ENCODE measurements at regions not wholly inside any gene's neighbourhood (a gene's known extent, or its start where the extent isn't known, plus 50 kb on each side); places are given as distances from the start of the nearest gene placed in this dataset.

- DNase-seq (no peak), ATAC-seq (no peak)
- Mint-ChIP-seq H3K4me1 (no peaks in the 10 kb centered on the region), H3K27me3 (no peaks in the 10 kb centered on the region), H3K4me3 (no peak overlapping the region), H3K36me3 (ENCODE audit: low read depth) (no peaks in the 10 kb centered on the region), H3K9me3 (peaks cover 5% of the 10 kb centered on the region), H3K27ac (no peak overlapping the region)
These were observed 712.0 kb downstream of the INHBA start for GRCh38 chr7:40990841-40991240.

- H3K27me3 Mint-ChIP-seq, result no peaks in the 10 kb centered on the region
- H3K27ac Mint-ChIP-seq, result no peak overlapping the region
- no peak overlapping the region for H3K4me3 Mint-ChIP-seq
- H3K9me3 Mint-ChIP-seq, result peaks cover 5% of the 10 kb centered on the region
- H3K36me3 Mint-ChIP-seq (ENCODE audit: low read depth), result no peaks in the 10 kb centered on the region
- ATAC-seq (no peak), DNase-seq (no peak)
- no peaks in the 10 kb centered on the region for H3K4me1 Mint-ChIP-seq
These were observed 715.3 kb downstream of the INHBA start for GRCh38 chr7:40987571-40987970.

- Mint-ChIP-seq H3K4me3 (no peak overlapping the region), H3K9me3 (peaks cover 5% of the 10 kb centered on the region), H3K36me3 (ENCODE audit: low read depth) (no peaks in the 10 kb centered on the region), H3K27me3 (no peaks in the 10 kb centered on the region), H3K4me1 (no peaks in the 10 kb centered on the region), H3K27ac (no peak overlapping the region)
- ATAC-seq (no peak), DNase-seq (no peak)
These were observed 716.5 kb downstream of the INHBA start for GRCh38 chr7:40986351-40986873.

- Mint-ChIP-seq H3K27me3 (no peaks in the 10 kb centered on the region), H3K4me1 (no peaks in the 10 kb centered on the region), H3K36me3 (ENCODE audit: low read depth) (no peaks in the 10 kb centered on the region), H3K9me3 (peaks cover 5% of the 10 kb centered on the region), H3K27ac (no peak overlapping the region), H3K4me3 (no peak overlapping the region)
- no peak for DNase-seq
- no peak for ATAC-seq
These were observed 719.8 kb downstream of the INHBA start for GRCh38 chr7:40983111-40983510.

GRCh38 chr7:40979296-40979695, 723.6 kb downstream of the INHBA start:
- Mint-ChIP-seq H3K4me1 (no peaks in the 10 kb centered on the region), H3K9me3 (no peaks in the 10 kb centered on the region), H3K27me3 (no peaks in the 10 kb centered on the region), H3K27ac (no peak overlapping the region), H3K4me3 (no peak overlapping the region), H3K36me3 (ENCODE audit: low read depth) (no peaks in the 10 kb centered on the region)
- ATAC-seq, result no peak
- no peak for DNase-seq

- DNase-seq (no peak), ATAC-seq (no peak)
- H3K9me3 Mint-ChIP-seq, result no peaks in the 10 kb centered on the region
- no peak overlapping the region for H3K27ac Mint-ChIP-seq
- no peaks in the 10 kb centered on the region for H3K36me3 Mint-ChIP-seq (ENCODE audit: low read depth)
- no peak overlapping the region for H3K4me3 Mint-ChIP-seq
- H3K27me3 Mint-ChIP-seq, result no peaks in the 10 kb centered on the region
- H3K4me1 Mint-ChIP-seq, result no peaks in the 10 kb centered on the region
These were observed 724.8 kb downstream of the INHBA start for GRCh38 chr7:40978047-40978446.

- H3K9me3 Mint-ChIP-seq, result no peaks in the 10 kb centered on the region
- ATAC-seq, result no peak
- H3K27me3 Mint-ChIP-seq, result no peaks in the 10 kb centered on the region
- DNase-seq, result no peak
- H3K27ac Mint-ChIP-seq, result no peak overlapping the region
- H3K4me3 Mint-ChIP-seq, result no peak overlapping the region
- no peaks in the 10 kb centered on the region for H3K4me1 Mint-ChIP-seq
- H3K36me3 Mint-ChIP-seq (ENCODE audit: low read depth), result no peaks in the 10 kb centered on the region
These were observed 725.4 kb downstream of the INHBA start for GRCh38 chr7:40977533-40977932.

- H3K27me3 Mint-ChIP-seq, result no peaks in the 10 kb centered on the region
- no peaks in the 10 kb centered on the region for H3K36me3 Mint-ChIP-seq (ENCODE audit: low read depth)
- H3K4me1 Mint-ChIP-seq, result no peaks in the 10 kb centered on the region
- ATAC-seq (no peak), DNase-seq (no peak)
- H3K4me3 Mint-ChIP-seq, result no peak overlapping the region
- H3K27ac Mint-ChIP-seq, result no peak overlapping the region
- no peaks in the 10 kb centered on the region for H3K9me3 Mint-ChIP-seq
These were observed 730.5 kb downstream of the INHBA start for GRCh38 chr7:40972426-40972825.

GRCh38 chr7:40969641-40970040, 733.2 kb downstream of the INHBA start:
- H3K36me3 Mint-ChIP-seq (ENCODE audit: low read depth), result no peaks in the 10 kb centered on the region
- no peak for DNase-seq
- no peak overlapping the region for H3K27ac Mint-ChIP-seq
- H3K4me3 Mint-ChIP-seq, result no peak overlapping the region
- H3K9me3 Mint-ChIP-seq, result no peaks in the 10 kb centered on the region
- H3K27me3 Mint-ChIP-seq, result no peaks in the 10 kb centered on the region
- ATAC-seq, result no peak
- H3K4me1 Mint-ChIP-seq, result no peaks in the 10 kb centered on the region

- DNase-seq (no peak), ATAC-seq (no peak)
- Mint-ChIP-seq H3K27ac (no peak overlapping the region), H3K27me3 (no peaks in the 10 kb centered on the region), H3K4me3 (no peak overlapping the region), H3K36me3 (ENCODE audit: low read depth) (no peaks in the 10 kb centered on the region), H3K4me1 (no peaks in the 10 kb centered on the region), H3K9me3 (no peaks in the 10 kb centered on the region)
These were observed 736.2 kb downstream of the INHBA start for GRCh38 chr7:40966693-40967092.

GRCh38 chr7:40965774-40966173, 737.1 kb downstream of the INHBA start:
- H3K27me3 Mint-ChIP-seq, result no peaks in the 10 kb centered on the region
- H3K36me3 Mint-ChIP-seq (ENCODE audit: low read depth), result no peaks in the 10 kb centered on the region
- H3K4me3 Mint-ChIP-seq, result no peak overlapping the region
- H3K27ac Mint-ChIP-seq, result no peak overlapping the region
- H3K4me1 Mint-ChIP-seq, result no peaks in the 10 kb centered on the region
- ATAC-seq (no peak), DNase-seq (no peak)
- no peaks in the 10 kb centered on the region for H3K9me3 Mint-ChIP-seq

- DNase-seq, result no peak
- Mint-ChIP-seq H3K9me3 (no peaks in the 10 kb centered on the region), H3K36me3 (ENCODE audit: low read depth) (no peaks in the 10 kb centered on the region), H3K27ac (no peak overlapping the region), H3K4me3 (no peak overlapping the region), H3K27me3 (no peaks in the 10 kb centered on the region), H3K4me1 (no peaks in the 10 kb centered on the region)
- no peak for ATAC-seq
These were observed 737.9 kb downstream of the INHBA start for GRCh38 chr7:40965016-40965415.

GRCh38 chr7:40964610-40965009, 738.3 kb downstream of the INHBA start:
- H3K27ac Mint-ChIP-seq, result no peak overlapping the region
- H3K27me3 Mint-ChIP-seq, result no peaks in the 10 kb centered on the region
- no peak overlapping the region for H3K4me3 Mint-ChIP-seq
- ATAC-seq (no peak), DNase-seq (no peak)
- no peaks in the 10 kb centered on the region for H3K4me1 Mint-ChIP-seq
- no peaks in the 10 kb centered on the region for H3K9me3 Mint-ChIP-seq
- H3K36me3 Mint-ChIP-seq (ENCODE audit: low read depth), result no peaks in the 10 kb centered on the region

- ATAC-seq (no peak), DNase-seq (no peak)
- H3K9me3 Mint-ChIP-seq, result no peaks in the 10 kb centered on the region
- no peaks in the 10 kb centered on the region for H3K36me3 Mint-ChIP-seq (ENCODE audit: low read depth)
- H3K4me1 Mint-ChIP-seq, result no peaks in the 10 kb centered on the region
- H3K4me3 Mint-ChIP-seq, result no peak overlapping the region
- no peaks in the 10 kb centered on the region for H3K27me3 Mint-ChIP-seq
- no peak overlapping the region for H3K27ac Mint-ChIP-seq
These were observed 742.9 kb downstream of the INHBA start for GRCh38 chr7:40959955-40960354.

- no peaks in the 10 kb centered on the region for H3K27me3 Mint-ChIP-seq
- ATAC-seq, result no peak
- no peak overlapping the region for H3K27ac Mint-ChIP-seq
- H3K36me3 Mint-ChIP-seq (ENCODE audit: low read depth), result no peaks in the 10 kb centered on the region
- H3K4me3 Mint-ChIP-seq, result no peak overlapping the region
- no peaks in the 10 kb centered on the region for H3K4me1 Mint-ChIP-seq
- H3K9me3 Mint-ChIP-seq, result peaks cover 33% of the 10 kb centered on the region
- DNase-seq, result no peak
These were observed 754.7 kb downstream of the INHBA start for GRCh38 chr7:40948239-40948638.

- DNase-seq (no peak), ATAC-seq (no peak)
- H3K27me3 Mint-ChIP-seq, result no peaks in the 10 kb centered on the region
- peaks cover 32% of the 10 kb centered on the region for H3K9me3 Mint-ChIP-seq
- no peaks in the 10 kb centered on the region for H3K4me1 Mint-ChIP-seq
- H3K4me3 Mint-ChIP-seq, result no peak overlapping the region
- no peak overlapping the region for H3K27ac Mint-ChIP-seq
- no peaks in the 10 kb centered on the region for H3K36me3 Mint-ChIP-seq (ENCODE audit: low read depth)
These were observed 755.3 kb downstream of the INHBA start for GRCh38 chr7:40947566-40947965.

Data from activated naive CD8-positive, alpha-beta T cell treated with anti-CD3 and anti-CD28 coated beads, Interleukin-2, amount 50 U/mL, for 24 hours (primary cell).